Cardiac fibroblast (primary cell): ENCODE measurements at regions not wholly inside any gene's neighbourhood (a gene's known extent, or its start where the extent isn't known, plus 50 kb on each side); places are given as distances from the start of the nearest gene placed in this dataset.

ENCODE experiments used
- DNase-seq, 2 donors: peaks; one replicate each; pipeline versions ENCODE4 v3.0.0 to v3.0.0-alpha.2; 2010; ENCODE audit warnings: low read depth in 2 of 2
- H3K4me3 ChIP-seq, 2 donors: replicated peaks in 1 of 2; 1 replicate in 1 of 2; 2 replicates in 1 of 2; pipeline ENCODE4 v1.5.1; 2011; ENCODE audit warnings: low read depth in 2 of 2, low read length in 2 of 2, mild to moderate bottlenecking in 2 of 2, moderate library complexity in 1 of 2
- TF ChIP-seq, protein P1 (sequence below): IDR thresholded peaks from one replicate; pipeline ENCODE4 v1.5.1; 2011; ENCODE audit warnings: low read depth, mild to moderate bottlenecking, low read length, inconsistent platforms

DNA sequence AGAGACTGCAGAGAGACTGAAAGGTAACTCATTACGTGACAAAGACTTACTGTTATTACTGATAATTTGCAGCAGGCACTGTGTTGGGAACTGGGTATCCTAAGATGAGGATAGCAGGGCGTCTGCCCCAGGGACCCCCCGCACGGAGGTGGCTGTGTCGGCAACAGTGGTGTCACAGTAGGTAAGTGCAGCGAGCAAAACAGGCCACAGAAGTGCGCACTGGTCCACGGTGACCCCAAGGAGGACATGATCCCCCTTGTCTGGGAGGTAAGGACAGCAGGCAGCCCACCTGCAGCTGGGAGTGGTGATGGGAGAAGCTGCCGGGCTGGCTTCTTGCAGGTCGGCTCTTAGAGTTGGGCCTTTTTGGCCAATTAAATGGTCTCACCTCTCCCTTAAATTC is 82.9 kb downstream of the FAM43A start:
- no peak overlapping the region for H3K4me3 ChIP-seq
- TF ChIP-seq, protein P1, sequence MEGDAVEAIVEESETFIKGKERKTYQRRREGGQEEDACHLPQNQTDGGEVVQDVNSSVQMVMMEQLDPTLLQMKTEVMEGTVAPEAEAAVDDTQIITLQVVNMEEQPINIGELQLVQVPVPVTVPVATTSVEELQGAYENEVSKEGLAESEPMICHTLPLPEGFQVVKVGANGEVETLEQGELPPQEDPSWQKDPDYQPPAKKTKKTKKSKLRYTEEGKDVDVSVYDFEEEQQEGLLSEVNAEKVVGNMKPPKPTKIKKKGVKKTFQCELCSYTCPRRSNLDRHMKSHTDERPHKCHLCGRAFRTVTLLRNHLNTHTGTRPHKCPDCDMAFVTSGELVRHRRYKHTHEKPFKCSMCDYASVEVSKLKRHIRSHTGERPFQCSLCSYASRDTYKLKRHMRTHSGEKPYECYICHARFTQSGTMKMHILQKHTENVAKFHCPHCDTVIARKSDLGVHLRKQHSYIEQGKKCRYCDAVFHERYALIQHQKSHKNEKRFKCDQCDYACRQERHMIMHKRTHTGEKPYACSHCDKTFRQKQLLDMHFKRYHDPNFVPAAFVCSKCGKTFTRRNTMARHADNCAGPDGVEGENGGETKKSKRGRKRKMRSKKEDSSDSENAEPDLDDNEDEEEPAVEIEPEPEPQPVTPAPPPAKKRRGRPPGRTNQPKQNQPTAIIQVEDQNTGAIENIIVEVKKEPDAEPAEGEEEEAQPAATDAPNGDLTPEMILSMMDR, result no peak
- DNase-seq, result no peak

DNA sequence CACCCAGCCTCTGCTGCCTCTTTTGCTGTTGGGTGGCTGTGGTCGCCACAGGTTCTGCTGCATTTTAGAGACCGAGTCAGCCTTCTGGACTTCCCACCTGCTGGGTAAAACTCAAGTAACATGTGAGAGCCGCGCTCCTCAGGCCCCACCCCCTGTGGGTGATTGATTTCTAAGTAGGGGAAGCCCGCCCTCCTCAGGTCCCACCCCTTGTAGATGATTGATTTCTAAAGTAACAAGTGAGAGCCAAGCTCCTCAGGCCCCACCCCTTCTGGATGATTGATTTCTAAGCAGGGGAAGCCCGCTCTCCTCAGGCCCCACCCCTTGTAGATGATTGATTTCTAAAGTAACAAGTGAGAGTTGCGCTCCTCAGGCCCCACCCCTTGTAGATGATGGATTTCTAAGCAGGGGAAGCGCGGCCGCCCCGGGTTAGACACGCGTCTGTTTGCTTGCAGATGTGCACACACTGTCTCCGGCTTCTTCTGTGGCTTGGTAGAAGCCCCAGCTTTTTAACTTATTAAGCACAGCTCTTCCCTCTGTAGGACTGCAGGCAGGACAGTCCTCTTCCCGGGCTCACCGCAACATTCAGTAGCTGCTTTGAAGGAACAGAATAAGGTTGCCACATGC is 83.4 kb downstream of the FAM43A start:
- H3K4me3 ChIP-seq, result peak overlapping the region; percentile 15 to 27
- TF ChIP-seq, protein P1, result no peak
- DNase-seq, result peak; percentile 95 to 97

GRCh38 chr3:194772241-194773000 is 86.7 kb downstream of the FAM43A start:
- H3K4me3 ChIP-seq, result no peak overlapping the region
- no peak for DNase-seq
- TF ChIP-seq, protein P1, result no peak

GRCh38 chr3:194773216-194773615 is 87.5 kb downstream of the FAM43A start:
- H3K4me3 ChIP-seq, result no peak overlapping the region
- TF ChIP-seq, protein P1, result no peak
- DNase-seq, result peak in 1 of 2 donors; percentile 51

DNA sequence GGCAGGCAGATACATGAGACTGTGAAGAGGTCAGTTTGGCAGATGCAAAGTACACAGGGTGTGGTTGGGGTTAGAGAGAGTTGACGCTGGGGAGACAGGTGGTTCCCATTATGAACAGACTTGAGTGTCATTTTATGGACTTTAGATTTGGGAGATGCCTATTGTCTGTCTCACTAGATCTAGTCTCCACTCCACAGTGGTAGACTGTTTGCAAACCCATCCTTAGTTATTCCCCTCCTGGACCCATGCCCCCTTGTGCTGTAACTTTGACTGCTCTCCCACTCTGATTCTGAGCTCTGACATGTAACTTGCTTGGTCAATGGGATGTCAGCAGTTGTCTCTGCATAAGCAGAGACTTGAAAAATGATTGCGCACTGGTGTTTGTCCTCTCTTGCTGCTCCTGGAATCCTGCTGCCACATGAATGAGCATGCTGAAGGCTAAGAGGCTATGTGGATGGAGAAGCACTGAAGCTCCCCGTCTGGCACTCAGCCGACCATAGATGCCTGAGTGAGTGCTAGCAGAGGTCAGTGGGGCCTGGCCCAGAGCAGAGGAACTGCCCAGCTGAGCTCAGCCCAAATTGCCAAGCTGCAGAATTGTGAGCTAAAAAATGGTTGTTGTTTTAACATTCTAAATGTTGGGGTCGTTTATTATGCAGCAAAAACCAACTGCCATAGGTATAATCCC is 88.2 kb downstream of the FAM43A start:
- TF ChIP-seq, protein P1, result no peak
- H3K4me3 ChIP-seq, result no peak overlapping the region
- no peak for DNase-seq

- TF ChIP-seq, protein P1, result no peak
- DNase-seq, result no peak
These were observed 89.6 kb downstream of the FAM43A start for GRCh38 chr3:194775266-194775665.

More at GRCh38 chr3:194775266-194775665, 89.6 kb downstream of the FAM43A start:
- H3K4me3 ChIP-seq, result no peak overlapping the region
